ENCODE measurements at regions not wholly inside any gene's neighbourhood (a gene's known extent, or its start where the extent isn't known, plus 50 kb on each side); places are given as distances from the start of the nearest gene placed in this dataset.

- TF ChIP-seq CTCF (IDR thresholded peaks at IDR 0.05) = no peak
- no peak for TF ChIP-seq POLR2A (IDR thresholded peaks at IDR 0.05)
Measured at GRCh38 chr1:73587080-73587479, 610.9 kb downstream of the LRRIQ3 start.

Measured in adrenal gland (tissue), 5 donors.